Astrocyte (in vitro differentiated cells and primary cell): ENCODE measurements at regions not wholly inside any gene's neighbourhood (a gene's known extent, or its start where the extent isn't known, plus 50 kb on each side); places are given as distances from the start of the nearest gene placed in this dataset.

ENCODE experiments used
- DNase-seq: peaks from one replicate; pipeline ENCODE4 v3.0.0-alpha.2; 2010; ENCODE audit warnings: low read depth
- FAIRE-seq: peaks from 2 replicates; lab custom pipeline; 2011; peaks lifted over from hg19 to GRCh38; lab: Jason Lieb, UNC
- H2AFZ ChIP-seq: 2 replicates; pipeline ENCODE4 v1.6.0; 2012; ENCODE audit warnings: low read depth, low read length, inconsistent platforms
- H3K27ac ChIP-seq: 2 replicates; pipeline ENCODE4 v1.5.1; 2011; ENCODE audit warnings: low read depth, low read length, inconsistent platforms
- H3K27me3 ChIP-seq: 2 replicates; pipeline ENCODE4 v1.6.0; 2011; ENCODE audit warnings: low read length, inconsistent platforms; ENCODE audit not compliant: insufficient read depth
- H3K36me3 ChIP-seq: 2 replicates; pipeline ENCODE4 v1.5.1; 2011; ENCODE audit warnings: low read length, inconsistent platforms; ENCODE audit not compliant: insufficient read depth
- H3K4me1 ChIP-seq: 2 replicates; pipeline ENCODE4 v1.5.1; 2011; ENCODE audit warnings: low read length, inconsistent platforms; ENCODE audit not compliant: insufficient read depth
- H3K4me2 ChIP-seq: 2 replicates; pipeline ENCODE4 v1.6.0; 2012; ENCODE audit warnings: low read length, inconsistent platforms
- H3K4me3 ChIP-seq: 2 replicates; pipeline ENCODE4 v1.5.1; 2011; ENCODE audit warnings: low read depth, mild to moderate bottlenecking, low read length, inconsistent platforms; ENCODE audit not compliant: insufficient read depth
- H3K79me2 ChIP-seq: 2 replicates; pipeline ENCODE4 v1.6.0; 2012; ENCODE audit warnings: mild to moderate bottlenecking, low read length, inconsistent platforms; ENCODE audit not compliant: insufficient read depth
- H3K9ac ChIP-seq: 2 replicates; pipeline ENCODE4 v1.6.0; 2012; ENCODE audit warnings: mild to moderate bottlenecking, low read length, inconsistent platforms
- H3K9me3 ChIP-seq: 2 replicates; pipeline ENCODE4 v1.5.1; 2012; ENCODE audit warnings: low read depth, mild to moderate bottlenecking, low read length, inconsistent platforms; ENCODE audit not compliant: insufficient read depth
- H4K20me1 ChIP-seq: 2 replicates; pipeline ENCODE4 v1.6.0; 2012; ENCODE audit warnings: low read length, inconsistent platforms; ENCODE audit not compliant: insufficient read depth
- H3K27ac Mint-ChIP-seq: one replicate; pipeline ENCODE4 v1.8.0; 2021; ENCODE audit warnings: mild to moderate bottlenecking, mixed read lengths; ENCODE audit not compliant: unreplicated experiment
- H3K27me3 Mint-ChIP-seq: one replicate; pipeline ENCODE4 v1.8.0; 2021; ENCODE audit warnings: low read depth, mixed read lengths; ENCODE audit not compliant: unreplicated experiment
- H3K36me3 Mint-ChIP-seq: one replicate; pipeline ENCODE4 v1.8.0; 2021; ENCODE audit warnings: low read depth, mixed read lengths; ENCODE audit not compliant: unreplicated experiment
- H3K4me1 Mint-ChIP-seq: one replicate; pipeline ENCODE4 v1.8.0; 2021; ENCODE audit warnings: low read depth, mixed read lengths; ENCODE audit not compliant: unreplicated experiment
- H3K4me3 Mint-ChIP-seq: one replicate; pipeline ENCODE4 v1.8.0; 2021; ENCODE audit warnings: mild to moderate bottlenecking, moderate library complexity, mixed read lengths; ENCODE audit not compliant: unreplicated experiment
- H3K9me3 Mint-ChIP-seq: one replicate; pipeline ENCODE4 v1.8.0; 2021; ENCODE audit warnings: mild to moderate bottlenecking, mixed read lengths; ENCODE audit not compliant: unreplicated experiment
- CTCF ChIP-seq: IDR thresholded peaks from 2 replicates; pipeline ENCODE4 v1.5.1; 2011; ENCODE audit warnings: low read depth, mild to moderate bottlenecking, inconsistent platforms, low read length, moderate library complexity; ENCODE audit not compliant: insufficient read depth
- EZH2 ChIP-seq: IDR thresholded peaks from 2 replicates; pipeline ENCODE4 v1.6.1; 2012; ENCODE audit warnings: mild to moderate bottlenecking, low read length, inconsistent platforms; ENCODE audit not compliant: insufficient read depth

- no peak overlapping the region for H3K9ac ChIP-seq
- H3K36me3 ChIP-seq: no peaks in the 10 kb centered on the region
- H3K4me1 Mint-ChIP-seq: no peaks in the 10 kb centered on the region
- peaks cover 21% of the 10 kb centered on the region for H3K27me3 Mint-ChIP-seq
- no peak overlapping the region for H3K27ac ChIP-seq
- DNase-seq (no peak), FAIRE-seq (no peak)
- H3K4me2 ChIP-seq: no peak overlapping the region
- no peak overlapping the region for H3K27ac Mint-ChIP-seq
- H3K27me3 ChIP-seq: peaks cover 9% of the 10 kb centered on the region
- no peaks in the 10 kb centered on the region for H3K79me2 ChIP-seq
- H3K36me3 Mint-ChIP-seq: no peaks in the 10 kb centered on the region
- no peak overlapping the region for H3K4me3 ChIP-seq
- H3K4me3 Mint-ChIP-seq: no peak overlapping the region
- no peaks in the 10 kb centered on the region for H3K9me3 ChIP-seq
- no peaks in the 10 kb centered on the region for H3K4me1 ChIP-seq
- H3K9me3 Mint-ChIP-seq: no peaks in the 10 kb centered on the region
- TF ChIP-seq CTCF: no peak
- TF ChIP-seq EZH2: no peak
- H2AFZ ChIP-seq: no peak overlapping the region
- H4K20me1 ChIP-seq: no peaks in the 10 kb centered on the region
These were observed 79.9 kb downstream of the ISG20 start for GRCh38 chr15:88718731-88719130.

GRCh38 chr15:88719654-88720053 is 80.8 kb downstream of the ISG20 start:
- Mint-ChIP-seq H3K4me3 (no peak overlapping the region), H3K27ac (no peak overlapping the region), H3K36me3 (no peaks in the 10 kb centered on the region), H3K4me1 (no peaks in the 10 kb centered on the region), H3K27me3 (peaks cover 16% of the 10 kb centered on the region), H3K9me3 (no peaks in the 10 kb centered on the region)
- Histone ChIP-seq H3K79me2 (no peaks in the 10 kb centered on the region), H3K4me2 (no peak overlapping the region), H3K27me3 (peaks cover under 1% of the 10 kb centered on the region), H3K4me3 (no peak overlapping the region), H3K9me3 (no peaks in the 10 kb centered on the region), H2AFZ (no peak overlapping the region), H3K4me1 (no peaks in the 10 kb centered on the region), H3K27ac (no peak overlapping the region), H3K9ac (no peak overlapping the region), H4K20me1 (no peaks in the 10 kb centered on the region), H3K36me3 (no peaks in the 10 kb centered on the region)
- FAIRE-seq (no peak), DNase-seq (no peak)
- TF ChIP-seq CTCF (no peak), EZH2 (no peak)

GRCh38 chr15:88725305-88726210 is 77.7 kb upstream of the ACAN start:
- Histone ChIP-seq H2AFZ (no peak overlapping the region), H3K4me2 (no peak overlapping the region), H3K9ac (no peak overlapping the region), H3K9me3 (peaks cover 2% of the 10 kb centered on the region), H3K4me1 (no peaks in the 10 kb centered on the region), H4K20me1 (no peaks in the 10 kb centered on the region), H3K27me3 (peaks cover 4% of the 10 kb centered on the region), H3K4me3 (no peak overlapping the region), H3K36me3 (no peaks in the 10 kb centered on the region), H3K79me2 (no peaks in the 10 kb centered on the region), H3K27ac (no peak overlapping the region)
- Mint-ChIP-seq H3K9me3 (peaks cover 5% of the 10 kb centered on the region), H3K36me3 (no peaks in the 10 kb centered on the region), H3K27ac (no peak overlapping the region), H3K4me3 (no peak overlapping the region), H3K4me1 (no peaks in the 10 kb centered on the region), H3K27me3 (peaks cover 17% of the 10 kb centered on the region)
- TF ChIP-seq EZH2 (no peak), CTCF (no peak)
- no peak for FAIRE-seq
- no peak for DNase-seq
